ENCODE measurements at regions not wholly inside any gene's neighbourhood (a gene's known extent, or its start where the extent isn't known, plus 50 kb on each side); places are given as distances from the start of the nearest gene placed in this dataset.

GRCh38 chr12:3378655-3379054 lies 112.3 kb upstream of the PRMT8 start:
- TF ChIP-seq ZNF384 (IDR thresholded peaks at IDR 0.05) = no peak
- TF ChIP-seq TARDBP (IDR thresholded peaks at IDR 0.05) = no peak
- TF ChIP-seq SP1 (IDR thresholded peaks at IDR 0.05) = no peak
- no peak for TF ChIP-seq LEF1 (IDR thresholded peaks at IDR 0.05; ENCODE audit: borderline replicate concordance)

All from HEK293T (cell line).